Heart left ventricle (tissue), 16 donors: ENCODE measurements at regions not wholly inside any gene's neighbourhood (a gene's known extent, or its start where the extent isn't known, plus 50 kb on each side); places are given as distances from the start of the nearest gene placed in this dataset.
A peak's percentile ranks its signal among the peaks of the same experiment; 100 is the strongest.

Experiments used
- ATAC-seq, 4 donors: fragments of 200-7000 bp; cut with Tn5 transposase; one replicate each; pipeline ENCODE4 v1.9.1; 2020 to 2022; ENCODE audit warnings: moderate library complexity in 4 of 4, mild to moderate bottlenecking in 3 of 4, moderate number of reproducible peaks in 1 of 4
- DNase-seq, 5 donors: peaks; one replicate each; pipeline ENCODE4 v3.0.0-alpha.2; 2020
- H3K27ac ChIP-seq, 12 donors: fragments of 200-600 bp; sonication (generic) in 4 of 12; one replicate each; pipeline versions ENCODE4 v1.5.0 to v1.8.0; 2016 to 2022; ENCODE audit warnings: mild to moderate bottlenecking in 2 of 12
- H3K27me3 ChIP-seq, 9 donors: fragments of 200-600 bp; sonication (generic) in 2 of 9; one replicate each; pipeline versions ENCODE4 v1.5.1 to v1.8.0; 2016 to 2022; ENCODE audit warnings: mild to moderate bottlenecking in 3 of 9
- H3K36me3 ChIP-seq, 9 donors: fragments of 200-600 bp; sonication (generic) in 2 of 9; one replicate each; pipeline versions ENCODE4 v1.5.0 to v1.8.0; 2018 to 2022; ENCODE audit warnings: mild to moderate bottlenecking in 2 of 9
- H3K4me1 ChIP-seq, 12 donors: fragments of 200-600 bp; sonication (generic) in 4 of 12; one replicate each; pipeline versions ENCODE4 v1.5.0 to v1.8.0; 2016 to 2022; ENCODE audit warnings: mild to moderate bottlenecking in 3 of 12
- H3K4me3 ChIP-seq, 12 donors: fragments of 200-600 bp; sonication (generic) in 4 of 12; one replicate each; pipeline versions ENCODE4 v1.5.0 to v1.8.0; 2017 to 2022; ENCODE audit warnings: mild to moderate bottlenecking in 9 of 12, moderate library complexity in 4 of 12
- H3K9me3 ChIP-seq, 12 donors: fragments of 200-600 bp; sonication (generic) in 4 of 12; one replicate each; pipeline versions ENCODE4 v1.5.0 to v1.8.0; 2016 to 2022; ENCODE audit warnings: mild to moderate bottlenecking in 1 of 12
- CTCF ChIP-seq, 12 donors: fragments of 200-600 bp; sonication (generic) in 4 of 12; IDR thresholded peaks; one replicate each; pipeline versions ENCODE4 v1.5.0 to v1.8.0; 2018 to 2022; ENCODE audit warnings: antibody characterized with exemption in 12 of 12, mild to moderate bottlenecking in 5 of 12
- POLR2A ChIP-seq, 2 donors: fragments of 450-650 bp; IDR thresholded peaks; one replicate each; pipeline ENCODE4 v1.6.1; 2017; ENCODE audit warnings: antibody characterized with exemption in 2 of 2, mild to moderate bottlenecking in 2 of 2, moderate library complexity in 2 of 2
- whole genome bisulfite sequencing, 4 donors: extraction: QIAGEN DNeasy Blood & Tissue Kit in 2 of 4; methylation state at CpG; one replicate each; pipeline versions ENCODE4 v1.1.5 to v1.1.7; 2013 to 2018; 5-methylcytosine and 5-hydroxymethylcytosine counted together
- intact Hi-C, 10 donors: fragments of 100-400 bp; cut with DNase I; formaldehyde crosslinking; loops; one replicate each; pipeline versions ENCODE4 v1.11.1 to v1.14.2; 2022
- donor health status: ischemic (EF 13 %, LVEDD 7.1; RV severe dilation, severe dysfunction).
- donor health status: healthy with polysubstance abuse.
- donor health status: DM: no; HTN: yes; CAD: no.
- donor health status: DM: no; HTN: no; CAD: no.
- donor health status: ischemic (EF 25% LVEDD 6.9; RV normal size, moderate dysfunction).
- donor health status: ischemic (EF 25% LVEDD 5.7; RV mildly dilated, moderate dysfunction).
- donor health status: healthy.
- donor health status: DM: yes; HTN: yes; CAD: no.
- donor health status: ischemic (EF 35%, LVEDD 5.7; RV mildly dilated, moderate dysfunction).
- donor health status: nonischemic (EF 11% LVEDD 7.7; RV severe dilation, severe dysfunction).
- donor health status: DM: yes; HTN: yes; CAD: no.
- donor health status: PGD.
- donor health status: ischemic (EF 29% LVEDD 5.4; RV normal size, mild dysfunction).
- donor health status: nonischemic (EF 23%, LVEDD 6.1; RV moderate dilation, normal function).

GRCh38 chr11:94671553-94672366 lies 96.4 kb upstream of the AMOTL1 start:
- TF ChIP-seq CTCF (IDR thresholded peaks at IDR 0.05): no peak
- TF ChIP-seq POLR2A (IDR thresholded peaks at IDR 0.05): no peak
- intact Hi-C loops: no loop called here
- DNase-seq: no peak
- ATAC-seq: no peak
- WGBS, 4 donors: 88 to 100% (median 92%) methylated on average over 7 to 8 of the region's 8 CpGs
- Histone ChIP-seq H3K36me3 (no peaks in the 10 kb centered on the region), H3K4me3 (no peak overlapping the region), H3K4me1 (peaks cover 0 to 11% (median 3%) of the 10 kb centered on the region in 12 donors), H3K9me3 (peaks cover 0 to 8% (median 0%) of the 10 kb centered on the region in 12 donors), H3K27me3 (no peaks in the 10 kb centered on the region), H3K27ac (no peak overlapping the region)

- intact Hi-C loops: no loop called here
- TF ChIP-seq CTCF (IDR thresholded peaks at IDR 0.05): no peak
- TF ChIP-seq POLR2A (IDR thresholded peaks at IDR 0.05): no peak
- WGBS, 4 donors: 94 to 99% (median 96%) methylated on average over 6 to 8 of the region's 8 CpGs
Observed at GRCh38 chr11:94672636-94673035, 95.5 kb upstream of the AMOTL1 start.

GRCh38 chr11:94673386-94673785 lies 94.8 kb upstream of the AMOTL1 start:
- Histone ChIP-seq H3K9me3 (peaks cover 0 to 8% (median 0%) of the 10 kb centered on the region in 12 donors), H3K27ac (no peak overlapping the region), H3K27me3 (no peaks in the 10 kb centered on the region), H3K4me1 (peaks cover 0 to 11% (median 3%) of the 10 kb centered on the region in 12 donors), H3K36me3 (no peaks in the 10 kb centered on the region), H3K4me3 (no peak overlapping the region)
- intact Hi-C loops: no loop called here
- DNase-seq (no peak), ATAC-seq (no peak)
- WGBS, 4 donors: 86 to 95% (median 93%) methylated on average over 2 of the region's 2 CpGs
- TF ChIP-seq CTCF (IDR thresholded peaks at IDR 0.05): no peak

More at GRCh38 chr11:94672636-94673035, 95.5 kb upstream of the AMOTL1 start:
- H3K36me3 ChIP-seq: no peaks in the 10 kb centered on the region
- H3K9me3 ChIP-seq: peaks cover 0 to 8% (median 0%) of the 10 kb centered on the region in 12 donors
- no peak overlapping the region for H3K4me3 ChIP-seq
- peaks cover 0 to 11% (median 3%) of the 10 kb centered on the region in 12 donors for H3K4me1 ChIP-seq
- H3K27ac ChIP-seq: no peak overlapping the region
- no peaks in the 10 kb centered on the region for H3K27me3 ChIP-seq
- DNase-seq (no peak), ATAC-seq (no peak)

GRCh38 chr11:94673951-94674491 lies 94.1 kb upstream of the AMOTL1 start:
- ATAC-seq (peak in 3 of 4 donors; percentile 69 to 85 (median 71)), DNase-seq (peak in 2 of 5 donors; percentile 32 to 35)
- WGBS, 4 donors: 44 to 69% (median 60%) methylated on average over 6 of the region's 6 CpGs
- Histone ChIP-seq H3K9me3 (peaks cover 0 to 8% (median 0%) of the 10 kb centered on the region in 12 donors), H3K4me1 (peaks cover 0 to 11% (median 3%) of the 10 kb centered on the region in 12 donors), H3K27ac (peak overlapping the region in 1 of 12 donors; percentile 39), H3K4me3 (no peak overlapping the region), H3K27me3 (no peaks in the 10 kb centered on the region), H3K36me3 (no peaks in the 10 kb centered on the region)
- TF ChIP-seq CTCF (IDR thresholded peaks at IDR 0.05): no peak
- no peak for TF ChIP-seq POLR2A (IDR thresholded peaks at IDR 0.05)
- intact Hi-C loops: no loop called here
